Erythroblast (primary cell): ENCODE measurements at regions not wholly inside any gene's neighbourhood (a gene's known extent, or its start where the extent isn't known, plus 50 kb on each side); places are given as distances from the start of the nearest gene placed in this dataset.

Experiments
- GATA1 ChIP-seq: IDR thresholded peaks from 2 replicates; pipeline ENCODE4 v1.6.1; 2011; ENCODE audit warnings: low read depth, mild to moderate bottlenecking, control low read depth, low read length, moderate library complexity
- POLR2A ChIP-seq: IDR thresholded peaks from 2 replicates; pipeline ENCODE4 v1.6.1; 2011; ENCODE audit warnings: mild to moderate bottlenecking, low read length

DNA sequence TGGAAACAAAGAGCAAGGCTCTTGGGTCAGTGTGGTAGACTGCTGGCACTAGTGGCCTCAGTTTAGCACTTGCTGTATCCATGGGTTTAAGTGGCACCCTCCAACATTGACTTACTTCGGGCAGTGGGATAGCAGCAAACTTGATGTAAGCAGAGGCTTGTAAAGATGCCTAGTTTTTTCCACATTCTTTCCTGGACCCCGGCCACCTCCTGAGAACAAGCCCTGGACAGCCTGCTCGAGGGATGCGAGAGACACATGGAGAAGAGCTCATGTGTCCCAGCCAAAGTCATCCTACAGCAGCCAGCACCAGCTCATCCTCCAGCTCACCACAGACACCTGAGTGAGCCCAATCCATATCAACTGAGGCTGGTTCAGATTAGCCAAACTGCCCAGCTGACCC, 142.7 kb upstream of the PCBD1 start:
- TF ChIP-seq POLR2A, result no peak
- no peak for TF ChIP-seq GATA1
